ENCODE measurements at regions not wholly inside any gene's neighbourhood (a gene's known extent, or its start where the extent isn't known, plus 50 kb on each side); places are given as distances from the start of the nearest gene placed in this dataset.
A peak's percentile ranks its signal among the peaks of the same experiment; 100 is the strongest.
"Not testable (repeated sequence)": the region's sequence is repeated elsewhere in the genome, so short reads cannot be mapped to it uniquely, and the experiment has no call there.

- intact Hi-C loops (cut with DNase I) = no loop called here
- DNase-seq = no peak
Observed at GRCh38 chr5:53160895-53161294, 51.3 kb upstream of the MOCS2 start.

- no peak for DNase-seq
- intact Hi-C loops (cut with DNase I) = no loop called here
Observed at GRCh38 chr5:53161876-53162275, 52.3 kb upstream of the MOCS2 start.

GRCh38 chr5:53164478-53165165 lies 55.1 kb upstream of the MOCS2 start:
- DNase-seq = no peak

GRCh38 chr5:53165431-53166182 lies 56.0 kb upstream of the MOCS2 start:
- DNase-seq = no peak
- intact Hi-C loops (cut with DNase I) = no loop called here

More at GRCh38 chr5:53164478-53165165, 55.1 kb upstream of the MOCS2 start:
- intact Hi-C loops (cut with DNase I) = no loop called here

GRCh38 chr5:53166183-53166495 lies 56.6 kb upstream of the MOCS2 start:
- intact Hi-C loops (cut with DNase I) = no loop called here
- DNase-seq = no peak

- intact Hi-C loops (cut with DNase I) = no loop called here
- DNase-seq = peak in 6 of 42 donors; percentile 3 to 16 (median 8)
Observed at GRCh38 chr5:53167836-53168235, 58.3 kb upstream of the MOCS2 start.

GRCh38 chr5:53169933-53170332 lies 60.4 kb upstream of the MOCS2 start:
- DNase-seq = no peak
- intact Hi-C loops (cut with DNase I) = loop anchor here (10.0 kb wide), 1 partner anchor 1055 kb away; no protein-coding TSS in a partner anchor

GRCh38 chr5:53170746-53171349 lies 61.3 kb upstream of the MOCS2 start:
- intact Hi-C loops (cut with DNase I) = loop anchor here (10.0 kb wide), 1 partner anchor 1054 kb away; no protein-coding TSS in a partner anchor
- peak in 18 of 42 donors; percentile 8 to 55 (median 30) for DNase-seq

- not testable (repeated sequence) for DNase-seq
- intact Hi-C loops (cut with DNase I) = loop anchor here (10.0 kb wide), 1 partner anchor 1053 kb away; no protein-coding TSS in a partner anchor
Observed at GRCh38 chr5:53172073-53172472, 62.5 kb upstream of the MOCS2 start.

- intact Hi-C loops (cut with DNase I) = loop anchor here (10.0 kb wide), 1 partner anchor 1052 kb away; no protein-coding TSS in a partner anchor
- DNase-seq = no peak
Observed at GRCh38 chr5:53172630-53173029, 63.1 kb upstream of the MOCS2 start.

- DNase-seq = no peak
- intact Hi-C loops (cut with DNase I) = loop anchor here (10.0 kb wide), 1 partner anchor 1052 kb away; no protein-coding TSS in a partner anchor
Observed at GRCh38 chr5:53173083-53173482, 63.5 kb upstream of the MOCS2 start.

- intact Hi-C loops (cut with DNase I) = loop anchor here (10.0 kb wide), 1 partner anchor 1046 kb away; no protein-coding TSS in a partner anchor
- DNase-seq = no peak
Observed at GRCh38 chr5:53178830-53179229, 69.3 kb upstream of the MOCS2 start.

- intact Hi-C loops (cut with DNase I) = loop anchor here (10.0 kb wide), 1 partner anchor 1045 kb away; no protein-coding TSS in a partner anchor
- no peak for DNase-seq
Observed at GRCh38 chr5:53179691-53180090, 70.1 kb upstream of the MOCS2 start.

- intact Hi-C loops (cut with DNase I) = no loop called here
- DNase-seq = no peak
Observed at GRCh38 chr5:53180538-53180937, 71.0 kb upstream of the MOCS2 start.

- DNase-seq = no peak
- intact Hi-C loops (cut with DNase I) = no loop called here
Observed at GRCh38 chr5:53180991-53181390, 71.4 kb upstream of the MOCS2 start.

GRCh38 chr5:53183880-53184279 lies 74.3 kb upstream of the MOCS2 start:
- DNase-seq = no peak
- intact Hi-C loops (cut with DNase I) = no loop called here

- intact Hi-C loops (cut with DNase I) = no loop called here
- no peak for DNase-seq
Observed at GRCh38 chr5:53191548-53192165, 82.1 kb upstream of the MOCS2 start.

- intact Hi-C loops (cut with DNase I) = no loop called here
- no peak for DNase-seq
Observed at GRCh38 chr5:53194086-53194485, 84.5 kb upstream of the MOCS2 start.

GRCh38 chr5:53199882-53200281 lies 90.3 kb upstream of the MOCS2 start:
- intact Hi-C loops (cut with DNase I) = no loop called here
- DNase-seq = no peak

- DNase-seq = no peak
- intact Hi-C loops (cut with DNase I) = no loop called here
Observed at GRCh38 chr5:53200306-53200705, 90.7 kb upstream of the MOCS2 start.

Data from head of caudate nucleus (tissue), 42 donors.